Endodermal cell (in vitro differentiated cells): ENCODE measurements at regions not wholly inside any gene's neighbourhood (a gene's known extent, or its start where the extent isn't known, plus 50 kb on each side); places are given as distances from the start of the nearest gene placed in this dataset.

Experiments used
- DNase-seq: peaks from one replicate; pipeline ENCODE4 v3.0.0-alpha.2; 2017
- H3K27ac ChIP-seq: 2 replicates; pipeline ENCODE4 v1.5.1; 2013; ENCODE audit warnings: mild to moderate bottlenecking, low read depth, low read length, moderate library complexity
- H3K27me3 ChIP-seq: 2 replicates; pipeline ENCODE4 v1.6.1; 2013; ENCODE audit warnings: mild to moderate bottlenecking, low read length, moderate library complexity; ENCODE audit not compliant: insufficient read depth, control insufficient read depth, poor library complexity, severe bottlenecking
- H3K36me3 ChIP-seq: 2 replicates; pipeline ENCODE4 v1.7.0; 2013; ENCODE audit warnings: mild to moderate bottlenecking, low read length, moderate library complexity; ENCODE audit not compliant: control insufficient read depth, insufficient read depth
- H3K4me1 ChIP-seq: one replicate; pipeline ENCODE4 v1.7.0; 2013; ENCODE audit warnings: low read length; ENCODE audit not compliant: control insufficient read depth, insufficient read depth
- H3K4me3 ChIP-seq: 2 replicates; pipeline ENCODE4 v1.5.1; 2013; ENCODE audit warnings: mild to moderate bottlenecking, low read length, moderate library complexity
- H3K9ac ChIP-seq: 2 replicates; pipeline ENCODE4 v1.6.1; 2013; ENCODE audit warnings: mild to moderate bottlenecking, low read length, moderate library complexity; ENCODE audit not compliant: poor library complexity, severe bottlenecking; ENCODE audit errors: extremely low read depth
- H3K9me3 ChIP-seq: 2 replicates; pipeline ENCODE4 v1.6.1; 2013; ENCODE audit warnings: mild to moderate bottlenecking, low read length, moderate library complexity; ENCODE audit not compliant: control insufficient read depth
- H3K27ac Mint-ChIP-seq: 2 replicates; pipeline ENCODE4 v1.8.0; 2020; ENCODE audit warnings: mixed read lengths
- H3K27me3 Mint-ChIP-seq: 2 replicates; pipeline ENCODE4 v1.8.0; 2021; ENCODE audit warnings: mild to moderate bottlenecking, mixed read lengths; ENCODE audit not compliant: insufficient read depth
- H3K36me3 Mint-ChIP-seq: 2 replicates; pipeline ENCODE4 v1.8.0; 2020; ENCODE audit warnings: low read depth, mixed read lengths
- H3K4me1 Mint-ChIP-seq: 2 replicates; pipeline ENCODE4 v1.8.0; 2020; ENCODE audit warnings: mixed read lengths
- H3K4me3 Mint-ChIP-seq: 2 replicates; pipeline ENCODE4 v1.8.0; 2020; ENCODE audit warnings: mild to moderate bottlenecking, moderate library complexity, mixed read lengths
- H3K9me3 Mint-ChIP-seq: 2 replicates; pipeline ENCODE4 v1.8.0; 2020; ENCODE audit warnings: mild to moderate bottlenecking, mixed read lengths
- WGBS, 2 experiments: methylation state at CpG; one replicate each; pipeline versions ENCODE4 v1.1.5 to v1.1.7; 2013; ENCODE audit warnings: missing lambda C conversion rate in 2 of 2, mixed read lengths in 1 of 2; ENCODE audit not compliant: insufficient coverage in 1 of 2, insufficient read length in 1 of 2; 5-methylcytosine and 5-hydroxymethylcytosine counted together
- TF ChIP-seq, protein P1 (sequence below): fragments of 200-600 bp; sonication (generic); conservative IDR thresholded peaks from 2 replicates; pipeline ENCODE4 v1.5.0; 2021; ENCODE audit warnings: antibody characterized with exemption, mild to moderate bottlenecking

GRCh38 chr13:64626105-64626504, 2604.0 kb downstream of the PCDH9 start:
- no peaks in the 10 kb centered on the region for H3K27me3 ChIP-seq
- H3K9me3 Mint-ChIP-seq, result no peaks in the 10 kb centered on the region
- no peak overlapping the region for H3K27ac Mint-ChIP-seq
- DNase-seq, result no peak
- no peaks in the 10 kb centered on the region for H3K36me3 ChIP-seq
- no peak overlapping the region for H3K4me3 ChIP-seq
- no peaks in the 10 kb centered on the region for H3K27me3 Mint-ChIP-seq
- TF ChIP-seq, protein P1, sequence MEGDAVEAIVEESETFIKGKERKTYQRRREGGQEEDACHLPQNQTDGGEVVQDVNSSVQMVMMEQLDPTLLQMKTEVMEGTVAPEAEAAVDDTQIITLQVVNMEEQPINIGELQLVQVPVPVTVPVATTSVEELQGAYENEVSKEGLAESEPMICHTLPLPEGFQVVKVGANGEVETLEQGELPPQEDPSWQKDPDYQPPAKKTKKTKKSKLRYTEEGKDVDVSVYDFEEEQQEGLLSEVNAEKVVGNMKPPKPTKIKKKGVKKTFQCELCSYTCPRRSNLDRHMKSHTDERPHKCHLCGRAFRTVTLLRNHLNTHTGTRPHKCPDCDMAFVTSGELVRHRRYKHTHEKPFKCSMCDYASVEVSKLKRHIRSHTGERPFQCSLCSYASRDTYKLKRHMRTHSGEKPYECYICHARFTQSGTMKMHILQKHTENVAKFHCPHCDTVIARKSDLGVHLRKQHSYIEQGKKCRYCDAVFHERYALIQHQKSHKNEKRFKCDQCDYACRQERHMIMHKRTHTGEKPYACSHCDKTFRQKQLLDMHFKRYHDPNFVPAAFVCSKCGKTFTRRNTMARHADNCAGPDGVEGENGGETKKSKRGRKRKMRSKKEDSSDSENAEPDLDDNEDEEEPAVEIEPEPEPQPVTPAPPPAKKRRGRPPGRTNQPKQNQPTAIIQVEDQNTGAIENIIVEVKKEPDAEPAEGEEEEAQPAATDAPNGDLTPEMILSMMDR, result no peak
- no peaks in the 10 kb centered on the region for H3K36me3 Mint-ChIP-seq
- H3K4me1 Mint-ChIP-seq, result peaks cover 14% of the 10 kb centered on the region
- no peak overlapping the region for H3K9ac ChIP-seq
- 90 to 100% methylated on average over 3 to 5 of the region's 5 CpGs for WGBS, 2 experiments
- no peak overlapping the region for H3K27ac ChIP-seq
- peaks cover 7% of the 10 kb centered on the region for H3K4me1 ChIP-seq
- H3K4me3 Mint-ChIP-seq, result no peak overlapping the region
- no peaks in the 10 kb centered on the region for H3K9me3 ChIP-seq

DNA sequence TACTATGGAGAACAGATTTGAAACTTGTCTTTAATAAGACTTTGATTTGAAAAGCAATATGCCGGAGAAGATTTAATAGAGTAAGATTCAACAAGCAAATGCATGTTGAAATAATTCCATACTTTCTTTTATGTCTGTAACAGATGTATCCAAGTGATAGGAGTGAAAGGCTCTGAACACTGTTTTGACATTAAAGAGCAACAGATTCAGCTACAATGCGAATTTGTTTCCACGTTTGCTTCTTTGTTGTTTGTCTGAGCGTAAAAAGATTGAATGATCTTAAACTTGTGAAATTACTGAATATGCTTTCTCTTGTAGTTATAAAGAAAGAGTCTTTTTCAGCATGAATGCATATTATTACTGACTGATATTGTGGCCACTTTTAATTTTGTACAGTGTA, 2612.9 kb downstream of the PCDH9 start:
- 67 to 90% methylated on average over 3 to 4 of the region's 4 CpGs for WGBS, 2 experiments
- H3K27ac Mint-ChIP-seq, result no peak overlapping the region

GRCh38 chr13:64591971-64592370, 2638.2 kb downstream of the PCDH9 start:
- no peaks in the 10 kb centered on the region for H3K9me3 Mint-ChIP-seq
- TF ChIP-seq, protein P1, result no peak

More for the DNA sequence above, 2612.9 kb downstream of the PCDH9 start:
- H3K27ac ChIP-seq, result no peak overlapping the region
- H3K27me3 Mint-ChIP-seq, result no peaks in the 10 kb centered on the region
- H3K27me3 ChIP-seq, result no peaks in the 10 kb centered on the region
- TF ChIP-seq, protein P1, result no peak
- no peak for DNase-seq
- H3K9me3 ChIP-seq, result peaks cover 6% of the 10 kb centered on the region
- H3K9me3 Mint-ChIP-seq, result no peaks in the 10 kb centered on the region
- H3K4me3 ChIP-seq, result no peak overlapping the region
- H3K36me3 Mint-ChIP-seq, result no peaks in the 10 kb centered on the region
- H3K4me3 Mint-ChIP-seq, result no peak overlapping the region
- no peaks in the 10 kb centered on the region for H3K4me1 Mint-ChIP-seq
- H3K36me3 ChIP-seq, result no peaks in the 10 kb centered on the region
- H3K4me1 ChIP-seq, result no peaks in the 10 kb centered on the region
- H3K9ac ChIP-seq, result no peak overlapping the region

More at GRCh38 chr13:64591971-64592370, 2638.2 kb downstream of the PCDH9 start:
- Histone ChIP-seq H3K4me3 (no peak overlapping the region), H3K36me3 (no peaks in the 10 kb centered on the region), H3K9ac (no peak overlapping the region), H3K27me3 (no peaks in the 10 kb centered on the region), H3K27ac (no peak overlapping the region), H3K9me3 (no peaks in the 10 kb centered on the region), H3K4me1 (no peaks in the 10 kb centered on the region)
- no peaks in the 10 kb centered on the region for H3K27me3 Mint-ChIP-seq
- no peak for DNase-seq
- H3K36me3 Mint-ChIP-seq, result no peaks in the 10 kb centered on the region
- H3K4me3 Mint-ChIP-seq, result no peak overlapping the region
- no peaks in the 10 kb centered on the region for H3K4me1 Mint-ChIP-seq
- no peak overlapping the region for H3K27ac Mint-ChIP-seq
